Caco-2 (cell line): ENCODE measurements at regions not wholly inside any gene's neighbourhood (a gene's known extent, or its start where the extent isn't known, plus 50 kb on each side); places are given as distances from the start of the nearest gene placed in this dataset.

Experiments used
- BruUV-seq: library from RNA; stranded (reverse); fragments of 400-500 nt; replicated peaks from 2 replicates; lab custom pipeline; 2021; lab: Mats Ljungman, UMichigan
- CTCF ChIA-PET: fragments of 300-600 bp; sonication (Branson Sonifier 250); formaldehyde crosslinking; loops from one replicate; lab custom pipeline; 2022; ENCODE audit warnings: antibody characterized with exemption; lab: Charles Lee
- POLR2A ChIA-PET: fragments of 300-600 bp; sonication (Branson Sonifier 250); formaldehyde crosslinking; loops from one replicate; lab custom pipeline; 2022; ENCODE audit warnings: antibody characterized with exemption; lab: Charles Lee
- DNase-seq, 2 experiments: peaks; one replicate each; pipeline versions ENCODE4 v3.0.0 to v3.0.0-alpha.2; 2020 to 2022
- H3K27me3 ChIP-seq: replicated peaks from 2 replicates; pipeline ENCODE4 v1.6.0; 2011; ENCODE audit warnings: low read length; ENCODE audit not compliant: control insufficient read depth, insufficient read depth
- H3K36me3 ChIP-seq: 2 replicates; pipeline ENCODE4 v1.5.1; 2011; ENCODE audit warnings: low read length; ENCODE audit not compliant: control insufficient read depth, insufficient read depth
- H3K4me1 ChIP-seq: fragments of 250-450 bp; sonication (Bioruptor Pico); 2 replicates; pipeline ENCODE4 v1.5.1; 2020; ENCODE audit warnings: mild to moderate bottlenecking
- H3K4me3 ChIP-seq: 2 replicates; pipeline ENCODE4 v1.5.1; 2011; ENCODE audit warnings: low read depth, mild to moderate bottlenecking, control low read depth, low read length
- H3K9me3 ChIP-seq: fragments of 250-450 bp; sonication (Bioruptor Pico); 2 replicates; pipeline ENCODE4 v1.5.1; 2020; ENCODE audit warnings: mild to moderate bottlenecking, moderate library complexity
- H3K27ac Mint-ChIP-seq: one replicate; pipeline ENCODE4 v1.8.0; 2022; ENCODE audit warnings: mixed read lengths; ENCODE audit not compliant: unreplicated experiment
- H3K27me3 Mint-ChIP-seq: one replicate; pipeline ENCODE4 v1.8.0; 2022; ENCODE audit warnings: mixed read lengths; ENCODE audit not compliant: insufficient read depth, unreplicated experiment
- H3K36me3 Mint-ChIP-seq: one replicate; pipeline ENCODE4 v1.8.0; 2022; ENCODE audit warnings: mild to moderate bottlenecking, mixed read lengths; ENCODE audit not compliant: insufficient read depth, unreplicated experiment
- H3K4me1 Mint-ChIP-seq: one replicate; pipeline ENCODE4 v1.8.0; 2022; ENCODE audit warnings: low read depth, mixed read lengths; ENCODE audit not compliant: unreplicated experiment
- H3K4me3 Mint-ChIP-seq: one replicate; pipeline ENCODE4 v1.8.0; 2022; ENCODE audit warnings: mild to moderate bottlenecking, moderate library complexity, mixed read lengths; ENCODE audit not compliant: unreplicated experiment
- H3K9me3 Mint-ChIP-seq: one replicate; pipeline ENCODE4 v1.8.0; 2022; ENCODE audit warnings: mixed read lengths; ENCODE audit not compliant: unreplicated experiment
- CTCF ChIP-seq, 2 experiments: fragments of 200-600 bp in 1 of 2; IDR thresholded peaks; 1 replicate in 1 of 2; 2 replicates in 1 of 2; pipeline versions ENCODE4 v1.5.1 to v1.8.0; 2011 to 2022; ENCODE audit warnings: antibody characterized with exemption in 1 of 2, control low read depth in 1 of 2, inconsistent platforms in 1 of 2, low read depth in 1 of 2, low read length in 1 of 2, mild to moderate bottlenecking in 1 of 2, moderate library complexity in 1 of 2; ENCODE audit not compliant: insufficient read depth in 1 of 2, severe bottlenecking in 1 of 2, unreplicated experiment in 1 of 2
- intact Hi-C: fragments of 100-400 bp; cut with micrococcal nuclease; formaldehyde crosslinking; loops from one replicate; pipeline ENCODE4 v1.10.0; 2022; ENCODE audit not compliant: unreplicated experiment

- Histone ChIP-seq H3K4me3 (no peak overlapping the region), H3K9me3 (peaks cover 29% of the 10 kb centered on the region), H3K36me3 (no peaks in the 10 kb centered on the region), H3K27me3 (no peaks in the 10 kb centered on the region), H3K4me1 (no peaks in the 10 kb centered on the region)
- Mint-ChIP-seq H3K9me3 (peaks cover 28% of the 10 kb centered on the region), H3K36me3 (no peaks in the 10 kb centered on the region), H3K4me3 (no peak overlapping the region), H3K27ac (no peak overlapping the region), H3K4me1 (no peaks in the 10 kb centered on the region), H3K27me3 (no peaks in the 10 kb centered on the region)
- intact Hi-C loops, result no loop called here
- no TSS peak for BruUV-seq
- ChIA-PET POLR2A (no interaction called here), CTCF (no interaction called here)
- TF ChIP-seq CTCF (IDR thresholded peaks at IDR 0.05; ENCODE audit: insufficient read depth in 1 of 2, low read depth in 1 of 2, low read length in 1 of 2, severe bottlenecking in 1 of 2, unreplicated experiment in 1 of 2), result no peak
- no peak for DNase-seq
Measured at GRCh38 chr16:52851211-52851740, 201.4 kb downstream of the CHD9NB start.

DNA sequence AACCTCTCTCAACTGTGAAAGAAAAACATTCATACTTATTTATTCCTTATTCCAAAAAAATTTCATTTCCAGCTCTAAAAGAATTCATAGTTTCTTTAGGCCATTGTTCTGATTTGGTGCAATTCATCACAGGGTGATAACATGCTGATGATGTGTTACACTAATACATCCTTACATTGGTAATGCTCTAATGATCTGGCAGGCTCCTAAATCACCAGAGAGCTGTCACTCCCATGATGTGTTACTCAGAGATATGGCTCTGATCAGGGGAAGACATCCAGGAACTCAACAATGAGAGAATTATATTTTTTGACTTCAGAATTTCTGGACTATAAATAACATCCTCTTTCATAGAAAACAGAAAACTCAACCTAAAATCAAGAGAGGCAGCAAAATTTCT lies 209.3 kb downstream of the CHD9NB start:
- H3K4me3 Mint-ChIP-seq, result no peak overlapping the region
- intact Hi-C loops, result no loop called here
- no peaks in the 10 kb centered on the region for H3K36me3 Mint-ChIP-seq
- ChIA-PET CTCF (no interaction called here), POLR2A (no interaction called here)
- peaks cover 5% of the 10 kb centered on the region for H3K9me3 ChIP-seq
- H3K4me3 ChIP-seq, result no peak overlapping the region
- H3K9me3 Mint-ChIP-seq, result no peaks in the 10 kb centered on the region
- no peaks in the 10 kb centered on the region for H3K4me1 Mint-ChIP-seq
- BruUV-seq, result no TSS peak
- H3K27ac Mint-ChIP-seq, result no peak overlapping the region
- no peak for DNase-seq
- no peaks in the 10 kb centered on the region for H3K27me3 ChIP-seq
- H3K27me3 Mint-ChIP-seq, result peaks cover 6% of the 10 kb centered on the region
- H3K36me3 ChIP-seq, result no peaks in the 10 kb centered on the region
- no peak for TF ChIP-seq CTCF (IDR thresholded peaks at IDR 0.05; ENCODE audit: insufficient read depth in 1 of 2, low read depth in 1 of 2, low read length in 1 of 2, severe bottlenecking in 1 of 2, unreplicated experiment in 1 of 2)
- no peaks in the 10 kb centered on the region for H3K4me1 ChIP-seq

- no peak for DNase-seq
- H3K9me3 Mint-ChIP-seq, result no peaks in the 10 kb centered on the region
- H3K9me3 ChIP-seq, result no peaks in the 10 kb centered on the region
- CTCF ChIA-PET, result no interaction called here
- no peaks in the 10 kb centered on the region for H3K4me1 Mint-ChIP-seq
- no peak for TF ChIP-seq CTCF (IDR thresholded peaks at IDR 0.05; ENCODE audit: insufficient read depth in 1 of 2, low read depth in 1 of 2, low read length in 1 of 2, severe bottlenecking in 1 of 2, unreplicated experiment in 1 of 2)
- intact Hi-C loops, result no loop called here
- H3K36me3 Mint-ChIP-seq, result no peaks in the 10 kb centered on the region
- peaks cover 6% of the 10 kb centered on the region for H3K27me3 Mint-ChIP-seq
- no TSS peak for BruUV-seq
- no peaks in the 10 kb centered on the region for H3K36me3 ChIP-seq
- H3K4me3 Mint-ChIP-seq, result no peak overlapping the region
- no peak overlapping the region for H3K27ac Mint-ChIP-seq
- no peaks in the 10 kb centered on the region for H3K4me1 ChIP-seq
- H3K4me3 ChIP-seq, result no peak overlapping the region
- POLR2A ChIA-PET, result no interaction called here
- no peaks in the 10 kb centered on the region for H3K27me3 ChIP-seq
Measured at GRCh38 chr16:52837251-52837650, 215.4 kb downstream of the CHD9NB start.
